ENCODE measurements at regions not wholly inside any gene's neighbourhood (a gene's known extent, or its start where the extent isn't known, plus 50 kb on each side); places are given as distances from the start of the nearest gene placed in this dataset.
A peak's percentile ranks its signal among the peaks of the same experiment; 100 is the strongest.

GRCh38 chr3:118754406-118755252 is 280.0 kb downstream of the IGSF11 start:
- Histone ChIP-seq H3K9me3 (ENCODE audit: control insufficient read depth in 4 of 4, insufficient read depth in 3 of 4, low read length in 3 of 4) (no peaks in the 10 kb centered on the region), H3K9ac (ENCODE audit: insufficient read depth in 1 of 2, low read length in 2 of 2) (no peak overlapping the region), H3K27ac (ENCODE audit: low read depth in 1 of 2, low read length in 1 of 2) (no peak overlapping the region), H3K4me1 (ENCODE audit: control insufficient read depth in 5 of 5, insufficient read depth in 5 of 5, low read length in 5 of 5) (peaks cover 0 to 21% (median 0%) of the 10 kb centered on the region in 5 donors), H3K36me3 (ENCODE audit: control insufficient read depth in 4 of 4, insufficient read depth in 4 of 4, low read length in 4 of 4) (no peaks in the 10 kb centered on the region), H3K4me3 (no peak overlapping the region), H3K27me3 (ENCODE audit: control insufficient read depth in 3 of 3, insufficient read depth in 3 of 3, low read length in 2 of 3) (no peaks in the 10 kb centered on the region)
- DNase-seq = peak; percentile 25 to 83 (median 75)
- WGBS, 2 donors = 60 to 82% methylated on average over 7 of the region's 7 CpGs
- no peak for ATAC-seq (ENCODE audit: insufficient read depth, low FRiP score)
- TF ChIP-seq CTCF (IDR thresholded peaks at IDR 0.05; ENCODE audit: control extremely low read depth, extremely low read depth) = no peak

- no peaks in the 10 kb centered on the region for H3K27me3 ChIP-seq (ENCODE audit: control insufficient read depth in 3 of 3, insufficient read depth in 3 of 3, low read length in 2 of 3)
- ATAC-seq (ENCODE audit: insufficient read depth, low FRiP score) (no peak), DNase-seq (peak; percentile 30 to 92 (median 89))
- no peaks in the 10 kb centered on the region for H3K36me3 ChIP-seq (ENCODE audit: control insufficient read depth in 4 of 4, insufficient read depth in 4 of 4, low read length in 4 of 4)
- H3K4me1 ChIP-seq (ENCODE audit: control insufficient read depth in 5 of 5, insufficient read depth in 5 of 5, low read length in 5 of 5) = peaks cover 0 to 21% (median 0%) of the 10 kb centered on the region in 5 donors
- TF ChIP-seq CTCF (IDR thresholded peaks at IDR 0.05; ENCODE audit: control extremely low read depth, extremely low read depth) = no peak
- no peak overlapping the region for H3K4me3 ChIP-seq
- no peak overlapping the region for H3K27ac ChIP-seq (ENCODE audit: low read depth in 1 of 2, low read length in 1 of 2)
- no peak overlapping the region for H3K9ac ChIP-seq (ENCODE audit: insufficient read depth in 1 of 2, low read length in 2 of 2)
- WGBS, 2 donors = 40 to 61% methylated on average over 3 of the region's 3 CpGs
- H3K9me3 ChIP-seq (ENCODE audit: control insufficient read depth in 4 of 4, insufficient read depth in 3 of 4, low read length in 3 of 4) = no peaks in the 10 kb centered on the region
Observed at GRCh38 chr3:118755253-118755801, 279.3 kb downstream of the IGSF11 start.

GRCh38 chr3:118760585-118761290 is 273.9 kb downstream of the IGSF11 start:
- DNase-seq (no peak), ATAC-seq (ENCODE audit: insufficient read depth, low FRiP score) (no peak)
- no peaks in the 10 kb centered on the region for H3K27me3 ChIP-seq (ENCODE audit: control insufficient read depth in 3 of 3, insufficient read depth in 3 of 3, low read length in 2 of 3)
- no peak overlapping the region for H3K4me3 ChIP-seq
- H3K9me3 ChIP-seq (ENCODE audit: control insufficient read depth in 4 of 4, insufficient read depth in 3 of 4, low read length in 3 of 4) = no peaks in the 10 kb centered on the region
- H3K36me3 ChIP-seq (ENCODE audit: control insufficient read depth in 4 of 4, insufficient read depth in 4 of 4, low read length in 4 of 4) = no peaks in the 10 kb centered on the region
- TF ChIP-seq CTCF (IDR thresholded peaks at IDR 0.05; ENCODE audit: control extremely low read depth, extremely low read depth) = no peak
- WGBS, 2 donors = 62 to 73% methylated on average over 5 of the region's 5 CpGs
- H3K4me1 ChIP-seq (ENCODE audit: control insufficient read depth in 5 of 5, insufficient read depth in 5 of 5, low read length in 5 of 5) = peaks cover 0 to 6% (median 0%) of the 10 kb centered on the region in 5 donors
- H3K27ac ChIP-seq (ENCODE audit: low read depth in 1 of 2, low read length in 1 of 2) = no peak overlapping the region
- H3K9ac ChIP-seq (ENCODE audit: insufficient read depth in 1 of 2, low read length in 2 of 2) = no peak overlapping the region
